ENCODE measurements at regions not wholly inside any gene's neighbourhood (a gene's known extent, or its start where the extent isn't known, plus 50 kb on each side); places are given as distances from the start of the nearest gene placed in this dataset.

- in situ Hi-C loops (cut with HindIII; ENCODE audit: extremely low pct_ligation_motif_present, low pct_unique_long_range_greater_than_20kb), result no loop called here
- TF ChIP-seq ZNF382 (CRISPR knock-in tag; IDR thresholded peaks at IDR 0.05; ENCODE audit: borderline replicate concordance) (no peak), SMAD9 (CRISPR knock-in tag; IDR thresholded peaks at IDR 0.05) (no peak), GATAD2A (CRISPR knock-in tag; IDR thresholded peaks at IDR 0.05) (no peak), TBP (CRISPR knock-in tag; IDR thresholded peaks at IDR 0.05) (no peak), SAP130 (CRISPR knock-in tag; IDR thresholded peaks at IDR 0.05; ENCODE audit: low read depth) (no peak), TARDBP (CRISPR knock-in tag; IDR thresholded peaks at IDR 0.05) (no peak), TAF15 (IDR thresholded peaks at IDR 0.05; ENCODE audit: low read depth, low read length, poor library complexity, severe bottlenecking) (no peak), TBX3 (IDR thresholded peaks at IDR 0.05; ENCODE audit: borderline replicate concordance) (no peak), CREB1 (IDR thresholded peaks at IDR 0.05) (no peak), CREB1 (CRISPR knock-in tag; IDR thresholded peaks at IDR 0.05) (no peak), MLXIP (CRISPR knock-in tag; IDR thresholded peaks at IDR 0.05; ENCODE audit: borderline replicate concordance) (no peak), ARNT (IDR thresholded peaks at IDR 0.05) (no peak), ZBTB37 (CRISPR knock-in tag; IDR thresholded peaks at IDR 0.05) (no peak), DBP (CRISPR knock-in tag; IDR thresholded peaks at IDR 0.05; ENCODE audit: not compliant biosample characterization) (no peak), ZNF275 (CRISPR knock-in tag; IDR thresholded peaks at IDR 0.05; ENCODE audit: borderline replicate concordance) (no peak), ZNF274 (CRISPR knock-in tag; IDR thresholded peaks at IDR 0.05) (no peak), ETV6 (CRISPR knock-in tag; conservative IDR thresholded peaks at IDR 0.05) (no peak), NFE2 (CRISPR knock-in tag; IDR thresholded peaks at IDR 0.05) (no peak), ATF4 (CRISPR knock-in tag; IDR thresholded peaks at IDR 0.05) (no peak)
- H3K79me2 ChIP-seq (ENCODE audit: insufficient read depth, low read length), result peaks cover 94% of the 10 kb centered on the region
- peaks cover 97% of the 10 kb centered on the region for H3K4me1 ChIP-seq (ENCODE audit: insufficient read depth, low read length)
- H3K4me3 ChIP-seq (replicated peaks in 1 of 3; ENCODE audit: insufficient read depth in 1 of 3, low read depth in 2 of 3, low read length in 3 of 3), result no peak overlapping the region
- POLR2A ChIA-PET, result interaction anchor here (4.0 kb wide), 1 partner anchor 7 kb away, joined by 91 read pairs; no protein-coding TSS in a partner anchor
- H2AFZ ChIP-seq (ENCODE audit: low read length), result no peak overlapping the region
- intact Hi-C loops (cut with micrococcal nuclease; ENCODE audit: unreplicated experiment), result no loop called here
- no peak for ATAC-seq
- BruUV-seq (replicated peaks), result no TSS peak
- H3K9me3 ChIP-seq (ENCODE audit: low read length), result no peaks in the 10 kb centered on the region
- no peak overlapping the region for H3K4me2 ChIP-seq (ENCODE audit: low read depth, low read length)
- H3K9ac ChIP-seq (ENCODE audit: insufficient read depth, low read depth, low read length), result no peak overlapping the region
- peaks cover 9 to 32% of the 10 kb centered on the region in 2 experiments for H3K36me3 ChIP-seq (replicated peaks in 1 of 2; ENCODE audit: control insufficient read depth in 1 of 2, insufficient read depth in 2 of 2, low read length in 2 of 2)
- CTCF ChIA-PET (ENCODE audit: low intra/inter-chr PET ratio, low total read pairs), result no interaction called here
- H3K27ac ChIP-seq (ENCODE audit: extremely low read length, insufficient read depth, low read length), result peak overlapping the region; percentile 41
- H4K20me1 ChIP-seq (ENCODE audit: insufficient read depth, low read length), result peaks cover 65% of the 10 kb centered on the region
- DNase-seq (ENCODE audit: low spot score), result no peak
- H3K27me3 ChIP-seq (ENCODE audit: control insufficient read depth in 1 of 2, insufficient read depth in 2 of 2, low read length in 2 of 2), result no peaks in the 10 kb centered on the region
- 95% methylated on average over 14 of the region's 14 CpGs for WGBS (ENCODE audit: low lambda C conversion rate)
- FAIRE-seq, result no peak
Observed at GRCh38 chr17:77457572-77458201, 316.9 kb downstream of the SEC14L1 start.

Data from HepG2 (cell line).